GM12878 (cell line): ENCODE measurements at regions not wholly inside any gene's neighbourhood (a gene's known extent, or its start where the extent isn't known, plus 50 kb on each side); places are given as distances from the start of the nearest gene placed in this dataset.

Source experiments
- ATAC-seq: fragments of 200-7000 bp; cut with Tn5 transposase; 3 replicates; pipeline ENCODE4 v1.9.1; 2020; ENCODE audit warnings: mild to moderate bottlenecking, moderate library complexity
- BruUV-seq: library from RNA; stranded (reverse); fragments of 400-500 nt; replicated peaks from 2 replicates; lab custom pipeline; 2021; lab: Mats Ljungman, UMichigan
- CTCF ChIA-PET: fragments of 300-600 bp; sonication (Branson Sonifier 250); formaldehyde crosslinking; extraction: SDS; loops from one replicate; lab custom pipeline; 2021; ENCODE audit warnings: inconsistent platforms; lab: Yijun Ruan, JAX
- POLR2A ChIA-PET: fragments of 350-600 bp; formaldehyde crosslinking; extraction: SDS; loops from one replicate; lab custom pipeline; 2021; ENCODE audit warnings: inconsistent platforms; lab: Charles Lee
- RAD21 ChIA-PET: fragments of 300-600 bp; sonication (Branson Sonifier 250); formaldehyde crosslinking; loops from one replicate; lab custom pipeline; 2023; ENCODE audit warnings: antibody characterized with exemption; ENCODE audit not compliant: unreplicated experiment; lab: Charles Lee
- SMC1A ChIA-PET: fragments of 300-600 bp; sonication (Branson Sonifier 250); formaldehyde crosslinking; loops from one replicate; lab custom pipeline; 2023; ENCODE audit not compliant: unreplicated experiment, uncharacterized antibody; lab: Charles Lee
- DNase-seq: peaks from one replicate; pipeline ENCODE4 v3.0.0-alpha.2; 2011; ENCODE audit warnings: low read depth, low spot score
- FAIRE-seq: peaks from 3 replicates; lab custom pipeline; 2011; peaks lifted over from hg19 to GRCh38; lab: Jason Lieb, UNC
- H2AFZ ChIP-seq: 2 replicates; pipeline ENCODE4 v1.6.0; 2011; ENCODE audit warnings: low read depth, low read length, control low read depth; ENCODE audit not compliant: control insufficient read depth
- H3K27ac ChIP-seq: 2 replicates; pipeline ENCODE4 v1.5.1; 2011; ENCODE audit warnings: control low read depth; ENCODE audit not compliant: control insufficient read depth, insufficient read depth
- H3K27me3 ChIP-seq, 2 experiments: replicated peaks in 1 of 2; 2 replicates each; pipeline versions ENCODE4 v1.6.0 to v1.6.1; 2011; ENCODE audit warnings: low read length in 1 of 2; ENCODE audit not compliant: control insufficient read depth in 2 of 2, insufficient read depth in 2 of 2
- H3K36me3 ChIP-seq, 2 experiments: 2 replicates each; pipeline ENCODE4 v1.5.1; 2011; ENCODE audit warnings: low read length in 1 of 2; ENCODE audit not compliant: control insufficient read depth in 2 of 2, insufficient read depth in 2 of 2
- H3K4me1 ChIP-seq: 2 replicates; pipeline ENCODE4 v1.6.1; 2011; ENCODE audit warnings: mild to moderate bottlenecking, low read length, moderate library complexity, mixed read lengths; ENCODE audit not compliant: control insufficient read depth, insufficient read depth
- H3K4me2 ChIP-seq: 2 replicates; pipeline ENCODE4 v1.6.0; 2011; ENCODE audit warnings: control low read depth; ENCODE audit not compliant: control insufficient read depth, insufficient read depth
- H3K4me3 ChIP-seq: fragments of 200-600 bp; sonication (generic); 2 replicates; pipeline ENCODE4 v1.5.1; 2016
- H3K79me2 ChIP-seq: 2 replicates; pipeline ENCODE4 v1.6.0; 2011; ENCODE audit warnings: low read length; ENCODE audit not compliant: control insufficient read depth, insufficient read depth
- H3K9ac ChIP-seq: 2 replicates; pipeline ENCODE4 v1.8.0; 2011; ENCODE audit warnings: low read length, control low read depth, mixed read lengths; ENCODE audit not compliant: control insufficient read depth, insufficient read depth
- H3K9me3 ChIP-seq: replicated peaks from 3 replicates; pipeline ENCODE4 v1.5.1; 2011; ENCODE audit warnings: mild to moderate bottlenecking, low read length; ENCODE audit not compliant: control insufficient read depth, insufficient read depth
- H4K20me1 ChIP-seq: 2 replicates; pipeline ENCODE4 v1.6.0; 2011; ENCODE audit not compliant: control insufficient read depth, insufficient read depth
- ATF3 ChIP-seq: IDR thresholded peaks from 2 replicates; pipeline ENCODE4 v1.6.1; 2011; ENCODE audit warnings: low read depth, mild to moderate bottlenecking, low read length, moderate library complexity, borderline replicate concordance; ENCODE audit errors: extremely low read depth
- BCL3 ChIP-seq: IDR thresholded peaks from 2 replicates; pipeline ENCODE4 v1.6.1; 2011; ENCODE audit warnings: borderline replicate concordance, low read depth, mild to moderate bottlenecking, moderate library complexity, low read length; ENCODE audit not compliant: insufficient read depth, poor library complexity, severe bottlenecking
- DPF2 ChIP-seq: fragments of 450-650 bp; IDR thresholded peaks from 2 replicates; pipeline ENCODE4 v1.6.1; 2017; ENCODE audit warnings: mild to moderate bottlenecking
- EGR1 ChIP-seq, 2 experiments: IDR thresholded peaks; 1 replicate in 1 of 2; 2 replicates in 1 of 2; pipeline ENCODE4 v1.6.1; 2011 to 2012; ENCODE audit warnings: low read depth in 2 of 2, low read length in 2 of 2, borderline replicate concordance in 1 of 2, mild to moderate bottlenecking in 1 of 2, moderate library complexity in 1 of 2
- HCFC1 ChIP-seq: fragments of 150-350 bp; IDR thresholded peaks from 2 replicates; pipeline ENCODE4 v1.6.1; 2014; ENCODE audit warnings: low read length
- HDAC6 ChIP-seq: fragments of 200-600 bp; sonication (generic); IDR thresholded peaks from one replicate; pipeline ENCODE4 v1.8.0; 2017; ENCODE audit warnings: antibody characterized with exemption; ENCODE audit not compliant: unreplicated experiment
- MTA3 ChIP-seq: IDR thresholded peaks from 2 replicates; pipeline ENCODE4 v1.6.1; 2012; ENCODE audit warnings: low read length, inconsistent platforms, borderline replicate concordance
- NFXL1 ChIP-seq: fragments of 450-650 bp; IDR thresholded peaks from 2 replicates; pipeline ENCODE4 v1.6.1; 2017; ENCODE audit warnings: antibody characterized with exemption, mild to moderate bottlenecking, borderline replicate concordance
- PML ChIP-seq: IDR thresholded peaks from 2 replicates; pipeline ENCODE4 v1.6.1; 2012; ENCODE audit warnings: low read length, inconsistent platforms
- RBBP5 ChIP-seq: fragments of 200-600 bp; sonication (generic); conservative IDR thresholded peaks from 2 replicates; pipeline ENCODE4 v1.6.1; 2016
- RUNX3 ChIP-seq: IDR thresholded peaks from 2 replicates; pipeline ENCODE4 v1.6.1; 2012; ENCODE audit warnings: low read length, inconsistent platforms
- SMAD5 ChIP-seq: IDR thresholded peaks from 2 replicates; pipeline ENCODE4 v1.6.1; 2016; ENCODE audit warnings: antibody characterized with exemption, low read depth
- SMARCA5 ChIP-seq: fragments of 450-650 bp; IDR thresholded peaks from 2 replicates; pipeline ENCODE4 v1.6.1; 2017; ENCODE audit warnings: mild to moderate bottlenecking
- SREBF2 ChIP-seq: IDR thresholded peaks from 2 replicates; pipeline ENCODE4 v1.6.1; 2012; ENCODE audit warnings: mild to moderate bottlenecking, low read length
- TCF12 ChIP-seq: IDR thresholded peaks from 2 replicates; pipeline ENCODE4 v1.6.1; 2011; ENCODE audit warnings: low read depth, mild to moderate bottlenecking, low read length
- ZBTB40 ChIP-seq: fragments of 450-650 bp; IDR thresholded peaks from 2 replicates; pipeline ENCODE4 v1.6.1; 2016; ENCODE audit warnings: mild to moderate bottlenecking, moderate library complexity, borderline replicate concordance
- ZNF384 ChIP-seq: IDR thresholded peaks from 2 replicates; pipeline ENCODE4 v1.6.1; 2012; ENCODE audit warnings: low read depth, mild to moderate bottlenecking, low read length, improper control_type of control experiment, borderline replicate concordance
- ZSCAN29 ChIP-seq: fragments of 450-650 bp; IDR thresholded peaks from 2 replicates; pipeline ENCODE4 v1.6.1; 2017; ENCODE audit warnings: mild to moderate bottlenecking, moderate library complexity
- WGBS: methylation state at CpG from one replicate; pipeline ENCODE4 v1.1.6; 2016; ENCODE audit warnings: low lambda C conversion rate; ENCODE audit not compliant: insufficient replicate concordance, insufficient coverage; ENCODE audit errors: missing lambda C conversion rate; 5-methylcytosine and 5-hydroxymethylcytosine counted together
- in situ Hi-C: fragments of 300-500 bp; cut with MboI; formaldehyde crosslinking; loops from 9 replicates; pipeline ENCODE4 v1.14.3; 2018; ENCODE audit warnings: mixed read lengths
- intact Hi-C: fragments of 100-400 bp; cut with micrococcal nuclease; formaldehyde crosslinking; loops from one replicate; pipeline ENCODE4 v1.14.2; 2022; ENCODE audit not compliant: unreplicated experiment

- intact Hi-C loops: loop anchor here (5.0 kb wide), 2 partner anchors 48 to 453 kb away; no protein-coding TSS in a partner anchor
- ChIA-PET CTCF (interaction anchor here (1.3 to 3.0 kb wide), 6 partner anchors 10 to 548 kb away, joined by 3 to 17 read pairs (median 4); no protein-coding TSS in a partner anchor), SMC1A (interaction anchor here (1.0 to 2.9 kb wide), 16 partner anchors 9 to 551 kb away, joined by 3 to 33 read pairs (median 5); no protein-coding TSS in a partner anchor), POLR2A (interaction anchor here (1.4 to 1.8 kb wide), 2 partner anchors 9 to 21 kb away, joined by 4 to 6 read pairs; no protein-coding TSS in a partner anchor), RAD21 (interaction anchor here (1.0 to 3.5 kb wide), 8 partner anchors 9 to 449 kb away, joined by 3 to 21 read pairs (median 4); no protein-coding TSS in a partner anchor)
- Histone ChIP-seq H3K27me3 (no peaks in the 10 kb centered on the region), H2AFZ (peak overlapping the region; percentile 9; the same call in 1 of the 2 replicates), H3K36me3 (no peaks in the 10 kb centered on the region), H3K4me2 (no peak overlapping the region), H3K9ac (peak overlapping the region; percentile 24; the same call in 1 of the 2 replicates), H3K4me1 (peaks cover 40% of the 10 kb centered on the region), H3K79me2 (no peaks in the 10 kb centered on the region), H3K27ac (peak overlapping the region; percentile 62), H3K9me3 (no peaks in the 10 kb centered on the region; the same call in 1 of the 3 replicates), H4K20me1 (no peaks in the 10 kb centered on the region), H3K4me3 (no peak overlapping the region)
- DNase-seq (no peak), ATAC-seq (peak; percentile 69), FAIRE-seq (no peak)
- no TSS peak for BruUV-seq
- WGBS: 35% methylated on average over 2 of the region's 2 CpGs
- in situ Hi-C loops: no loop called here
- TF ChIP-seq ATF3: no peak
- TF ChIP-seq HCFC1: no peak
- no peak for TF ChIP-seq ZSCAN29
- no peak for TF ChIP-seq SMAD5
- peak; percentile 68 for TF ChIP-seq RUNX3
- TF ChIP-seq HDAC6: no peak
- TF ChIP-seq TCF12: 0 out of 2 replicates have a peak, but pooled peaks have one; percentile 39
- TF ChIP-seq MTA3: peak; percentile 21; the same call in 1 of the 2 replicates
- TF ChIP-seq ZBTB40: no peak
- peak; percentile 38 for TF ChIP-seq BCL3
- 0 out of 2 replicates have a peak, but pooled peaks have one; percentile 42 for TF ChIP-seq PML
- no peak for TF ChIP-seq SMARCA5
- no peak for TF ChIP-seq ZNF384
- TF ChIP-seq RBBP5: no peak
- no peak for TF ChIP-seq SREBF2
- TF ChIP-seq EGR1 (IDR thresholded peaks at IDR 0.05; ENCODE audit: borderline replicate concordance in 1 of 2, low read depth in 2 of 2, low read length in 2 of 2): no peak
- no peak for TF ChIP-seq DPF2
- no peak for TF ChIP-seq NFXL1
Measured at GRCh38 chr5:89280103-89281037, 397.4 kb upstream of the MEF2C start.
